Natural killer cell (primary cell): ENCODE measurements at regions not wholly inside any gene's neighbourhood (a gene's known extent, or its start where the extent isn't known, plus 50 kb on each side); places are given as distances from the start of the nearest gene placed in this dataset.

Source experiments
- ATAC-seq, 3 donors: fragments of 150-1000 bp in 2 of 3; fragments of 200-7000 bp in 1 of 3; cut with Tn5 transposase; 1 replicate in 1 of 3; 2 replicates in 2 of 3; pipeline ENCODE4 v1.10.0; 2021; ENCODE audit warnings: mild to moderate bottlenecking in 2 of 3, moderate library complexity in 2 of 3
- DNase-seq, 2 donors: peaks; one replicate each; pipeline versions ENCODE4 v3.0.0 to v3.0.0-alpha.2; 2013 to 2021; ENCODE audit warnings: mixed read lengths in 1 of 2
- H3K27ac ChIP-seq: one replicate; pipeline ENCODE4 v1.5.1; 2013; ENCODE audit warnings: mild to moderate bottlenecking, low read length
- H3K27me3 ChIP-seq: one replicate; pipeline ENCODE4 v1.6.1; 2013; ENCODE audit warnings: low read length; ENCODE audit not compliant: control insufficient read depth, insufficient read depth
- H3K36me3 ChIP-seq: one replicate; pipeline ENCODE4 v1.6.1; 2013; ENCODE audit warnings: low read length; ENCODE audit not compliant: control insufficient read depth, insufficient read depth
- H3K4me1 ChIP-seq: one replicate; pipeline ENCODE4 v1.6.1; 2013; ENCODE audit warnings: low read length; ENCODE audit not compliant: control insufficient read depth, insufficient read depth
- H3K4me3 ChIP-seq: one replicate; pipeline ENCODE4 v1.5.1; 2013; ENCODE audit warnings: low read length
- H3K9me3 ChIP-seq: one replicate; pipeline ENCODE4 v1.6.1; 2013; ENCODE audit warnings: low read length; ENCODE audit not compliant: control insufficient read depth, insufficient read depth
- H3K27ac Mint-ChIP-seq, 2 donors: one replicate each; pipeline ENCODE4 v1.8.0; 2022; ENCODE audit warnings: mild to moderate bottlenecking in 2 of 2, mixed read lengths in 2 of 2, moderate library complexity in 1 of 2
- H3K27me3 Mint-ChIP-seq, 2 donors: one replicate each; pipeline ENCODE4 v1.8.0; 2022; ENCODE audit warnings: low read depth in 2 of 2, mixed read lengths in 2 of 2
- H3K36me3 Mint-ChIP-seq: one replicate; pipeline ENCODE4 v1.8.0; 2022; ENCODE audit warnings: mixed read lengths
- H3K4me1 Mint-ChIP-seq, 2 donors: one replicate each; pipeline ENCODE4 v1.8.0; 2022; ENCODE audit warnings: mixed read lengths in 2 of 2
- H3K4me3 Mint-ChIP-seq: one replicate; pipeline ENCODE4 v1.8.0; 2022; ENCODE audit warnings: mild to moderate bottlenecking, moderate library complexity, mixed read lengths
- H3K9me3 Mint-ChIP-seq, 2 donors: one replicate each; pipeline ENCODE4 v1.8.0; 2022; ENCODE audit warnings: mixed read lengths in 2 of 2
- CTCF ChIP-seq: fragments of 200-600 bp; IDR thresholded peaks from one replicate; pipeline ENCODE4 v1.8.0; 2022; ENCODE audit warnings: antibody characterized with exemption
- WGBS: methylation state at CpG from one replicate; pipeline ENCODE4 v1.1.7; 2013; ENCODE audit warnings: missing lambda C conversion rate; ENCODE audit not compliant: insufficient coverage; 5-methylcytosine and 5-hydroxymethylcytosine counted together
- intact Hi-C: fragments of 100-400 bp; cut with micrococcal nuclease; formaldehyde crosslinking; loops from one replicate; pipeline ENCODE4 v1.14.2; 2022

- ATAC-seq: no peak
- H3K4me1 Mint-ChIP-seq: no peaks in the 10 kb centered on the region
- H3K4me3 Mint-ChIP-seq: no peak overlapping the region
- 91% methylated on average over 1 of the region's 1 CpG for WGBS
- no peaks in the 10 kb centered on the region for H3K9me3 Mint-ChIP-seq
- no peak for DNase-seq
- no peak overlapping the region for H3K27ac Mint-ChIP-seq
- H3K36me3 Mint-ChIP-seq: no peaks in the 10 kb centered on the region
- no peaks in the 10 kb centered on the region for H3K27me3 ChIP-seq
- H3K36me3 ChIP-seq: no peaks in the 10 kb centered on the region
- H3K9me3 ChIP-seq: no peaks in the 10 kb centered on the region
- no peaks in the 10 kb centered on the region for H3K4me1 ChIP-seq
- TF ChIP-seq CTCF: no peak
- intact Hi-C loops: no loop called here
- no peak overlapping the region for H3K4me3 ChIP-seq
- no peaks in the 10 kb centered on the region for H3K27me3 Mint-ChIP-seq
- H3K27ac ChIP-seq: no peak overlapping the region
These were observed 364.8 kb upstream of the RBMY1B start for GRCh38 chrY:21146331-21146730.

DNA sequence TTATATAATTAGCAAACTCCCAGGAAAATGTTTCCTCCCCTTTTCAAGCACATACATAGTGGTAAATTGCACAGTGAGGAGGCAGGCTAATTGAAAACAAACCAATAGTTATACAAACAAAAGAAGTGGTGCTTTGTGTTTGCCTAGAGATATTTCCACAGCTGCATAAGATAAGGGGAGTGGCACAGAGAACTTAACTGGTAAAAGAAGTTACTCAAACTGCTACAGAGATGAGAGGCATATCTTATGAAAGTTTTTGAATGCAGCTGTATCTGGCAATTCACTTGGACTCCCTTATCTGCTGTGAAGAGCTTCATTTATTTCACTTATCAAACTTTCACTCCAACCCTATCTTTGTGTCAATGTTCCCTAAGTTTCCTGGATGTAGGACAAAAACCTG lies 361.2 kb upstream of the RBMY1B start:
- DNase-seq: no peak
- no peak overlapping the region for H3K4me3 ChIP-seq
- H3K36me3 ChIP-seq: no peaks in the 10 kb centered on the region
- Mint-ChIP-seq H3K9me3 (no peaks in the 10 kb centered on the region), H3K27ac (no peak overlapping the region), H3K4me1 (no peaks in the 10 kb centered on the region), H3K36me3 (no peaks in the 10 kb centered on the region), H3K27me3 (no peaks in the 10 kb centered on the region), H3K4me3 (no peak overlapping the region)
- H3K9me3 ChIP-seq: no peaks in the 10 kb centered on the region
- no peak for ATAC-seq
- no peaks in the 10 kb centered on the region for H3K27me3 ChIP-seq
- intact Hi-C loops: no loop called here
- no peak for TF ChIP-seq CTCF
- no peak overlapping the region for H3K27ac ChIP-seq
- H3K4me1 ChIP-seq: no peaks in the 10 kb centered on the region

DNA sequence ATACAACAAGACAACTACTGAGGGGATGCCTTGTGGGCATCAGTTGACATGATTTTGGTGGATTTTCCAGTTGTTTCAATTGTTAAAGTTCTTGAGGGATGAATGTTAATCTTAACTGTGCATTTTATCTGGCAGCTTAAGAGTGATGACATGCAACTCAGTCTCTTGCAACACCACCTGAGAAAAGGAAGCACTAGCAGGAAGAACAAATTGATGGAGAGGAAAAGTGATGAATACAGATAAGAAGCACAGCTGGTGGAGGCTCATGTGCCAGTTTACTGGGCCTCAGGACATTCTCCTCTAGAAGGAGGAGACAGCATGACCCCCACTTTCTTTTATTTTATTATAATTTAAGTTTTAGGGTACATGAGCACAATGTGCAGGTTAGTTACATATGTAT lies 341.3 kb upstream of the RBMY1B start:
- no peak overlapping the region for H3K4me3 ChIP-seq
- Mint-ChIP-seq H3K4me3 (no peak overlapping the region), H3K9me3 (peaks cover 0 to 4% of the 10 kb centered on the region in 2 donors), H3K27me3 (no peaks in the 10 kb centered on the region), H3K4me1 (no peaks in the 10 kb centered on the region), H3K36me3 (no peaks in the 10 kb centered on the region), H3K27ac (no peak overlapping the region)
- ATAC-seq (no peak), DNase-seq (no peak)
- no peak overlapping the region for H3K27ac ChIP-seq
- H3K9me3 ChIP-seq: no peaks in the 10 kb centered on the region
- no peaks in the 10 kb centered on the region for H3K36me3 ChIP-seq
- H3K4me1 ChIP-seq: no peaks in the 10 kb centered on the region
- TF ChIP-seq CTCF: no peak
- intact Hi-C loops: no loop called here
- H3K27me3 ChIP-seq: no peaks in the 10 kb centered on the region

DNA sequence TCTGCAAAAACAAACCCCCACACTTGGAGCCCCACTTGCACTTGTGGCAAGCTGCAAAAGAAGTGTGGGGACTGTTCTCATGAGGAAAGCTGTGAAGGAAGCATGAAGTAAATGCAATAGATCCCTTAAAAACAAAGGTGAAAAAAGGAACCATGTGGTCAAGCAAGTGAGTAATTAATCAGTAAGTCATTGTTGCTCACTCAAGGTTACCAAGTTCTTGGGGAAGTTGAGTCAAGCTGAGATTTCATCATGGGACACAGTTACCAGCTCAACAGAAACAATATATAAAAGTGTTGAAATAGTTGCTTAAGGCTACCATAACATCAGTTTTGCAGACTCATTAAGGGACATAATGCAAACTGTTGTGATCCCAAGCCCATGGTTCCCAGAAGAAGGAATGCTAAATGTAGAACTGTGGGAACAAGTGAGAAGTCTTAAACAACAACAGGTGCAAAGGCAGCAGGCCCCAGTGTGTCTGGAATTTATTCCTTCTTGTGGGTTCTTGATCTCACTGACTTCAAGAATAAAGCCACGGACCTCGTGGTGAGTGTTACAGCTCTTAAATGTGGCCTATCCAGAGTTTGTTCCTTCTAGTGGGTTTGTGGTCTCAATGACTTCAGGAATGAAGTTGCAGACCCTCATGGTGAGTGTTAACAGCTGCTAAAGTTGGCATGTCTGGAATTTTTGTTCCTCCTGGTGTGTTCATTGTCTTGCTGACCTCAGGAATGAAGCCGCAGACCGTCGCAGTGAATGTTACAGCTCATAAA lies 336.3 kb upstream of the RBMY1B start:
- intact Hi-C loops: no loop called here
- Histone ChIP-seq H3K4me1 (no peaks in the 10 kb centered on the region), H3K4me3 (no peak overlapping the region), H3K27ac (no peak overlapping the region), H3K9me3 (no peaks in the 10 kb centered on the region), H3K36me3 (no peaks in the 10 kb centered on the region), H3K27me3 (no peaks in the 10 kb centered on the region)
- DNase-seq (no peak), ATAC-seq (no peak)
- 83% methylated on average over 5 of the region's 5 CpGs for WGBS
- H3K27me3 Mint-ChIP-seq: no peaks in the 10 kb centered on the region
- H3K9me3 Mint-ChIP-seq: peaks cover 0 to 2% of the 10 kb centered on the region in 2 donors
- no peaks in the 10 kb centered on the region for H3K36me3 Mint-ChIP-seq
- TF ChIP-seq CTCF: no peak
- H3K4me3 Mint-ChIP-seq: no peak overlapping the region
- H3K4me1 Mint-ChIP-seq: peaks cover 0 to 6% of the 10 kb centered on the region in 2 donors
- no peak overlapping the region for H3K27ac Mint-ChIP-seq
